HFFc6 (cell line): ENCODE measurements at regions not wholly inside any gene's neighbourhood (a gene's known extent, or its start where the extent isn't known, plus 50 kb on each side); places are given as distances from the start of the nearest gene placed in this dataset.
"Not testable (repeated sequence)": the region's sequence is repeated elsewhere in the genome, so short reads cannot be mapped to it uniquely, and the experiment has no call there.

Experiments
- DNase-seq: peaks from one replicate; pipeline ENCODE4 v3.0.0-alpha.2; 2018
- H3K27ac Mint-ChIP-seq: 2 replicates; pipeline ENCODE4 v1.8.0; 2020; ENCODE audit warnings: mild to moderate bottlenecking, mixed read lengths
- H3K27me3 Mint-ChIP-seq: 2 replicates; pipeline ENCODE4 v1.8.0; 2021; ENCODE audit warnings: mild to moderate bottlenecking, moderate library complexity, mixed read lengths; ENCODE audit not compliant: insufficient read depth
- H3K36me3 Mint-ChIP-seq: 2 replicates; pipeline ENCODE4 v1.8.0; 2021; ENCODE audit warnings: low read depth, mixed read lengths
- H3K4me1 Mint-ChIP-seq: 2 replicates; pipeline ENCODE4 v1.8.0; 2020; ENCODE audit warnings: low read depth, mixed read lengths
- H3K4me3 Mint-ChIP-seq: 2 replicates; pipeline ENCODE4 v1.8.0; 2020; ENCODE audit warnings: mild to moderate bottlenecking, moderate library complexity, mixed read lengths
- H3K9me3 Mint-ChIP-seq: 2 replicates; pipeline ENCODE4 v1.8.0; 2020; ENCODE audit warnings: mild to moderate bottlenecking, mixed read lengths
- TF ChIP-seq, protein P1 (sequence below): fragments of 200-600 bp; sonication (generic); IDR thresholded peaks from 2 replicates; pipeline ENCODE4 v1.5.0; 2021; ENCODE audit warnings: antibody characterized with exemption, mild to moderate bottlenecking

DNA sequence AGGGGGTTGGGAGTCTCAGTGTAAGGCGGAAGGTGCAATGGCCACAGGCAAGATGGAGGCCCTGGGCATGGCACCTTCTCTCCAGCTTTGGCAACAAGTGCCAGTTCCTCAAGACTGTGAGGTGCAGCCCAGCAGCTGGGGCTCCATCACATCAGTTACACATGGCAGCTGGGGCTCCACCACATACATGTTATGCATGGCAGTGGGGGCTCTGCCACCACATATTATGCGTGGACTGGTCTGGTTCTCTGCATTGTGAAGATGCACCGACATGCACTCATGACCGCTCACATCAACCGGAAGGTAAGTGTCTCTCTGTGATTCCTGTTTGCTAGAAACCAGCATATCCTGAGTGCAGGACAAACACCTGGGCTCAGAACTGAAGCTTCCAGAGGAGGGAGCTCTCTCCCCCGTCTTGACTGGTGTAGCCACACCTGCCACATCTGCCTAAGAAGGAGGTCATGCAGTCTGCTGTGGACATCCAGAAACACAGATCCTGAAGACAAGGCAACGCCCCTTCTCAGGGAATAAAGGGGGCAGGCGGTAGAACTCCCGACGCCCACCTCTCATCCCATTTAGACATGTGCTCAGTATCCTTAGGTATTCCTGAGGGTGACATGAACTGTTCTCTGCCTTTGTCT is 104.1 kb upstream of the TMPRSS2 start:
- TF ChIP-seq, protein P1, sequence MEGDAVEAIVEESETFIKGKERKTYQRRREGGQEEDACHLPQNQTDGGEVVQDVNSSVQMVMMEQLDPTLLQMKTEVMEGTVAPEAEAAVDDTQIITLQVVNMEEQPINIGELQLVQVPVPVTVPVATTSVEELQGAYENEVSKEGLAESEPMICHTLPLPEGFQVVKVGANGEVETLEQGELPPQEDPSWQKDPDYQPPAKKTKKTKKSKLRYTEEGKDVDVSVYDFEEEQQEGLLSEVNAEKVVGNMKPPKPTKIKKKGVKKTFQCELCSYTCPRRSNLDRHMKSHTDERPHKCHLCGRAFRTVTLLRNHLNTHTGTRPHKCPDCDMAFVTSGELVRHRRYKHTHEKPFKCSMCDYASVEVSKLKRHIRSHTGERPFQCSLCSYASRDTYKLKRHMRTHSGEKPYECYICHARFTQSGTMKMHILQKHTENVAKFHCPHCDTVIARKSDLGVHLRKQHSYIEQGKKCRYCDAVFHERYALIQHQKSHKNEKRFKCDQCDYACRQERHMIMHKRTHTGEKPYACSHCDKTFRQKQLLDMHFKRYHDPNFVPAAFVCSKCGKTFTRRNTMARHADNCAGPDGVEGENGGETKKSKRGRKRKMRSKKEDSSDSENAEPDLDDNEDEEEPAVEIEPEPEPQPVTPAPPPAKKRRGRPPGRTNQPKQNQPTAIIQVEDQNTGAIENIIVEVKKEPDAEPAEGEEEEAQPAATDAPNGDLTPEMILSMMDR: no peak
- peaks cover 45% of the 10 kb centered on the region for H3K4me1 Mint-ChIP-seq
- peak overlapping the region; percentile 62 for H3K4me3 Mint-ChIP-seq
- H3K27me3 Mint-ChIP-seq: peaks cover 8% of the 10 kb centered on the region
- H3K9me3 Mint-ChIP-seq: no peaks in the 10 kb centered on the region
- no peak for DNase-seq
- peak overlapping the region; percentile 86 for H3K27ac Mint-ChIP-seq
- no peaks in the 10 kb centered on the region for H3K36me3 Mint-ChIP-seq

DNA sequence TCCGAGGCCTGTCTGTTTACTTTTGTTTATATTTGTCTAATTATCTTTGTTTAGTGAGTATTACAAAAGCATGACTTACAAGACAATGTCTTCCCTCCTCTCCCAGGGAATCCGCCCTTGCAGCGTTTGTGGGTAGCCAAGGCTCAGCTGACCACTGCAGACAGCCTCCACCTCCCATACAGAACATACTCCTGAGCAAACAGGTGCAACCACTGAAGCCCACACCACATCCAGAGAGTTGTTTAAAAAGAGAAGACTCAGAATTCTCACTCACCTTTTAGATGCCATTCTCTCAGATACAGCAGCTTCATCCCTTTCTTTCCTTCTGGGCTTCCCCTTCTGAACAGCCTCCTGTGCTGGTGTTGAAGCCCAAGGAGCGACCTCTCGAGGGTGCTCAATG is 103.5 kb upstream of the TMPRSS2 start:
- H3K9me3 Mint-ChIP-seq: no peaks in the 10 kb centered on the region
- H3K36me3 Mint-ChIP-seq: no peaks in the 10 kb centered on the region
- TF ChIP-seq, protein P1: no peak
- no peak overlapping the region for H3K4me3 Mint-ChIP-seq
- no peak overlapping the region for H3K27ac Mint-ChIP-seq
- H3K4me1 Mint-ChIP-seq: peaks cover 38% of the 10 kb centered on the region
- no peak for DNase-seq
- peaks cover 8% of the 10 kb centered on the region for H3K27me3 Mint-ChIP-seq

DNA sequence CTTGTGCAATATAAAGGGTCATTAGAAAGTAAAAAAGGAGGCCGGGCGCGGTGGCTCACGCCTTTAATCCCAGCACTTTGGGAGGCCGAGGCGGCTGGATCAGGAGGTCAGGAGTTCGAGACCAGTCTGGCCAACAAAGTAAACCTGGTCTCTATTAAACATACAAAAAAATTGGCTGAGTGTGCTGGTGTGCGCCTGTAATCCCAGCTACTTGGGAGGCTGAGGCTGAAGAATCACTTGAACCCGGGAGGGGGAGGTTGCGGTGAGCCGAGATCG is 102.8 kb upstream of the TMPRSS2 start:
- H3K27ac Mint-ChIP-seq: not testable (repeated sequence)

DNA sequence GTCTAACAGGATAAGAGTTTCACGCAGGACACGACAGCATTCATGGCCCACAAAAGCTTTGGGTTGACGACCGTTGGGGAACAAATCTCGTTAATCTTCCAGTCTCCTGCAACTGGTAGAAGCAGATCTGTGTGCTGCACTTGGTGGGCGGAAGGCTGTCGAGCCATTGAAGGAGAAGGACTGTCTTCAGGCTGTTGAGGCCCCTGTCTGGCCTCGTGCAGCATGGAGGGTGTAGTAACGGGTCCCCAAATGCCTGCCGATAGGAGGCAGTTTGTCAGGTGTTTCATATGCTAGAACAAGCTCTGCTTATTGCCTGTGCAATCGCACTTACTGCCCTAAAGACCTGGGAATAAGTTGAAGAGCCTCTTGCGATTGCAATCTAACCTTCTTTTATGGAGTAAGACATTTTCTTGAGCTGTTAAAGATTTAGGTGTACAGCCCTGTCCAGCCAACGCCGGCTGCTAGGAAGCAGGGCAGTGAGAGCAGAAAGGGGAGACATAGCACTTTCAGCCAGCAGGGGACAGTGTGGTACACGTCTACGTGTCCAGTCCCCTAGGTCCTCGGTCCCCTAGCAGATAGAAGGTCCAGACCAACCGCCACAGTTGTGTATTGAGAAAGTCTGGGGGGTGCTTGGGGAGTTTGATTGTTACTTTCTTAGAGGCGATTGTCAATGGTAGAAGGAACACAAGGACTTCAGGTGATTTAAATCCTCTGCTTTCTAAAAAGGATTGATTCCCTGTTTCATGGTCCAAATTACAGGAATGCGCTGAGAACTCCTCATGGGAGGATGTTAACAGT is 102.3 kb upstream of the TMPRSS2 start:
- Mint-ChIP-seq H3K27ac (no peak overlapping the region), H3K4me1 (peaks cover 26% of the 10 kb centered on the region), H3K36me3 (no peaks in the 10 kb centered on the region), H3K4me3 (no peak overlapping the region), H3K27me3 (peaks cover 8% of the 10 kb centered on the region), H3K9me3 (no peaks in the 10 kb centered on the region)
- peak; percentile 23 for DNase-seq
- TF ChIP-seq, protein P1: peak; percentile 90

More for the DNA sequence above, 102.8 kb upstream of the TMPRSS2 start:
- H3K4me3 Mint-ChIP-seq, H3K27me3 Mint-ChIP-seq, H3K36me3 Mint-ChIP-seq, DNase-seq, H3K9me3 Mint-ChIP-seq: not testable (repeated sequence)
- peaks cover 32% of the 10 kb centered on the region for H3K4me1 Mint-ChIP-seq

DNA sequence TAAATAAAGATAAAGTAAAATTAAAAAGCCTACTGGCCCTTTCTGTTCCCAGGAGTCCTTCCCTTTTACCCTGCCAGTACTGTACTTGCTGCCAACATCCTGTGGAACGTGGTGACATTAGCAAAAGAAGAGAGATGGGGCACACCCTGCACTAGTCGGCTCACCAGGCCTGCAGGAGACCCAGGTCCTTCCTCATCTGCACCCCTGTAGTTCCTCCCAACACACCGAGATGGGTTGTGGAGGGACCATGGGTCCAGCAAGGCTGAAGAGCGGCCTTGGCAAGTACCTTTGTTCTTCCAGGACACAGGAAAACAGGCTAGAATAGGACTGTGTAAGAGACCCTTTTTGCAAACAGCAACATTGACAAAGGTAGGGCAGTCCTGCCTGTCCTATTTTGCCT is 98.7 kb upstream of the TMPRSS2 start:
- Mint-ChIP-seq H3K4me1 (peaks cover 11% of the 10 kb centered on the region), H3K27ac (no peak overlapping the region), H3K9me3 (no peaks in the 10 kb centered on the region), H3K36me3 (no peaks in the 10 kb centered on the region), H3K4me3 (no peak overlapping the region), H3K27me3 (peaks cover 10% of the 10 kb centered on the region)
- no peak for DNase-seq
- TF ChIP-seq, protein P1: no peak

DNA sequence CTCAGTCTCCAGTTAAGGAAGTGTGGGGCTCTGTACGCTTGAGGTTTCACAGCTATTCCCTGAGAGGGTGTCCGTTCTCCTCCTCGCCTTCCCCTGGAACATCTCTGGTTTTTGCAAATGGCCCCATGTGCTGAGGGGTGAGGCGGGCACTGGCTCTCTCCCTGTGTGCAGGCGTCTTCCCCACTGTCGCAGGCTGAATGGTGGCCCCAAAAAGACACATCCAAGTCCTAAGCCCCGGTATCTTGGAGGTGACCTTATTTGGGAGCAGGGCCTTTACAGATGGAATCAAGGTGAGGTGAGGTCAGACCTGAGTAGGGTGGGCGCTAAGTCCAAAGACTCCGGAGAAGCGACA is 98.0 kb upstream of the TMPRSS2 start:
- H3K36me3 Mint-ChIP-seq: no peaks in the 10 kb centered on the region
- H3K4me1 Mint-ChIP-seq: peaks cover 15% of the 10 kb centered on the region
- peaks cover 9% of the 10 kb centered on the region for H3K27me3 Mint-ChIP-seq
- DNase-seq: no peak
- no peak overlapping the region for H3K27ac Mint-ChIP-seq
- no peak overlapping the region for H3K4me3 Mint-ChIP-seq
- H3K9me3 Mint-ChIP-seq: no peaks in the 10 kb centered on the region
- TF ChIP-seq, protein P1: no peak
